ENCODE measurements at regions not wholly inside any gene's neighbourhood (a gene's known extent, or its start where the extent isn't known, plus 50 kb on each side); places are given as distances from the start of the nearest gene placed in this dataset.

GRCh38 chr18:5678779-5679406, 135.1 kb upstream of the EPB41L3 start:
- H3K4me1 ChIP-seq (ENCODE audit: low read length) = no peaks in the 10 kb centered on the region
- H3K79me2 ChIP-seq (ENCODE audit: low read length) = no peaks in the 10 kb centered on the region
- H3K9me2 ChIP-seq (replicated peaks; ENCODE audit: insufficient read depth, low read length) = no peaks in the 10 kb centered on the region
- no peaks in the 10 kb centered on the region for H3K9me3 ChIP-seq (replicated peaks; ENCODE audit: insufficient read depth, low read length)
- H3K27me3 ChIP-seq (replicated peaks; ENCODE audit: insufficient read depth, low read length) = no peaks in the 10 kb centered on the region
- H3K36me3 ChIP-seq (replicated peaks; ENCODE audit: insufficient read depth, low read length) = no peaks in the 10 kb centered on the region
- no peak overlapping the region for H3K27ac ChIP-seq (ENCODE audit: low read length)
- H3K9ac ChIP-seq (ENCODE audit: low read length) = no peak overlapping the region
- no peak overlapping the region for H3K4me3 ChIP-seq (ENCODE audit: low read length)
- DNase-seq = no peak
- no peaks in the 10 kb centered on the region for H4K20me1 ChIP-seq (ENCODE audit: insufficient read depth, low read length)
- TF ChIP-seq EZH2 (optimal IDR thresholded peaks at IDR 0.05; ENCODE audit: low read depth, low read length) (no peak), CTCF (IDR thresholded peaks at IDR 0.05; ENCODE audit: low read length) (no peak), EZH2phosphoT487 (IDR thresholded peaks at IDR 0.05; ENCODE audit: low read length) (no peak)
- no peak overlapping the region for H2AFZ ChIP-seq (ENCODE audit: low read length)
- H3K4me2 ChIP-seq (ENCODE audit: low read depth, low read length) = no peak overlapping the region
- no peaks in the 10 kb centered on the region for H3F3A ChIP-seq (ENCODE audit: insufficient read depth, low read length)

- no peaks in the 10 kb centered on the region for H3K4me1 ChIP-seq (ENCODE audit: low read length)
Measured at GRCh38 chr18:5678278-5678677, 134.5 kb upstream of the EPB41L3 start.

GRCh38 chr18:5673616-5674015, 129.8 kb upstream of the EPB41L3 start:
- no peak for DNase-seq
- H3K79me2 ChIP-seq (ENCODE audit: low read length) = no peaks in the 10 kb centered on the region

More at GRCh38 chr18:5678278-5678677, 134.5 kb upstream of the EPB41L3 start:
- Histone ChIP-seq H3K9me2 (replicated peaks; ENCODE audit: insufficient read depth, low read length) (no peaks in the 10 kb centered on the region), H3K4me2 (ENCODE audit: low read depth, low read length) (no peak overlapping the region), H3K4me3 (ENCODE audit: low read length) (no peak overlapping the region), H3F3A (ENCODE audit: insufficient read depth, low read length) (no peaks in the 10 kb centered on the region), H3K36me3 (replicated peaks; ENCODE audit: insufficient read depth, low read length) (no peaks in the 10 kb centered on the region), H3K9ac (ENCODE audit: low read length) (no peak overlapping the region), H3K27me3 (replicated peaks; ENCODE audit: insufficient read depth, low read length) (no peaks in the 10 kb centered on the region), H3K27ac (ENCODE audit: low read length) (no peak overlapping the region), H3K9me3 (replicated peaks; ENCODE audit: insufficient read depth, low read length) (no peaks in the 10 kb centered on the region), H2AFZ (ENCODE audit: low read length) (no peak overlapping the region), H4K20me1 (ENCODE audit: insufficient read depth, low read length) (no peaks in the 10 kb centered on the region), H3K79me2 (ENCODE audit: low read length) (no peaks in the 10 kb centered on the region)
- DNase-seq = no peak
- TF ChIP-seq CTCF (IDR thresholded peaks at IDR 0.05; ENCODE audit: low read length) (no peak), EZH2 (optimal IDR thresholded peaks at IDR 0.05; ENCODE audit: low read depth, low read length) (no peak), EZH2phosphoT487 (IDR thresholded peaks at IDR 0.05; ENCODE audit: low read length) (no peak)

More at GRCh38 chr18:5673616-5674015, 129.8 kb upstream of the EPB41L3 start:
- no peak overlapping the region for H3K4me2 ChIP-seq (ENCODE audit: low read depth, low read length)
- TF ChIP-seq EZH2phosphoT487 (IDR thresholded peaks at IDR 0.05; ENCODE audit: low read length) (no peak), EZH2 (optimal IDR thresholded peaks at IDR 0.05; ENCODE audit: low read depth, low read length) (no peak), CTCF (IDR thresholded peaks at IDR 0.05; ENCODE audit: low read length) (no peak)
- H4K20me1 ChIP-seq (ENCODE audit: insufficient read depth, low read length) = no peaks in the 10 kb centered on the region
- H3K9me2 ChIP-seq (replicated peaks; ENCODE audit: insufficient read depth, low read length) = no peaks in the 10 kb centered on the region
- no peak overlapping the region for H3K4me3 ChIP-seq (ENCODE audit: low read length)
- no peaks in the 10 kb centered on the region for H3K9me3 ChIP-seq (replicated peaks; ENCODE audit: insufficient read depth, low read length)
- H3K36me3 ChIP-seq (replicated peaks; ENCODE audit: insufficient read depth, low read length) = no peaks in the 10 kb centered on the region
- H3F3A ChIP-seq (ENCODE audit: insufficient read depth, low read length) = no peaks in the 10 kb centered on the region
- H3K27ac ChIP-seq (ENCODE audit: low read length) = no peak overlapping the region
- H2AFZ ChIP-seq (ENCODE audit: low read length) = no peak overlapping the region
- H3K4me1 ChIP-seq (ENCODE audit: low read length) = no peaks in the 10 kb centered on the region
- no peaks in the 10 kb centered on the region for H3K27me3 ChIP-seq (replicated peaks; ENCODE audit: insufficient read depth, low read length)
- H3K9ac ChIP-seq (ENCODE audit: low read length) = no peak overlapping the region
